Right cardiac atrium (tissue), 5 donors: ENCODE measurements at regions not wholly inside any gene's neighbourhood (a gene's known extent, or its start where the extent isn't known, plus 50 kb on each side); places are given as distances from the start of the nearest gene placed in this dataset.

Experiments
- ATAC-seq, 2 donors: fragments of 200-7000 bp; cut with Tn5 transposase; one replicate each; pipeline versions ENCODE4 v1.8.0 to v1.9.1; 2020; ENCODE audit warnings: moderate library complexity in 2 of 2, mild to moderate bottlenecking in 1 of 2
- DNase-seq, 3 donors: peaks; one replicate each; pipeline ENCODE4 v3.0.0-alpha.2; 2020
- H3K27ac ChIP-seq: one replicate; pipeline ENCODE4 v1.5.1; 2013; ENCODE audit warnings: mild to moderate bottlenecking, low read length, control low read depth, moderate library complexity
- H3K27me3 ChIP-seq: one replicate; pipeline ENCODE4 v1.6.1; 2013; ENCODE audit not compliant: control insufficient read depth, insufficient read depth
- H3K4me1 ChIP-seq: one replicate; pipeline ENCODE4 v1.6.1; 2013; ENCODE audit warnings: low read length; ENCODE audit not compliant: control insufficient read depth, insufficient read depth
- H3K4me3 ChIP-seq: one replicate; pipeline ENCODE4 v1.5.1; 2013; ENCODE audit warnings: low read length, control low read depth
- H3K9me3 ChIP-seq: one replicate; pipeline ENCODE4 v1.6.1; 2013; ENCODE audit warnings: low read length; ENCODE audit not compliant: control insufficient read depth
- WGBS: extraction: QIAGEN DNeasy Blood & Tissue Kit; methylation state at CpG from one replicate; pipeline ENCODE4 v1.1.7; 2013; 5-methylcytosine and 5-hydroxymethylcytosine counted together
- intact Hi-C, 4 donors: fragments of 100-400 bp; cut with DNase I; formaldehyde crosslinking; loops; one replicate each; pipeline versions ENCODE4 v1.11.0 to v1.14.0; 2022 to 2023
- donor health status: healthy with polysubstance abuse.
- donor health status: DM: no; HTN: yes; CAD: no.
- donor health status: DM: no; HTN: no; CAD: no.
- donor health status: DM: no; HTN: yes; CAD: no; lungs with severe emphysema.
- donor health status: DM: yes; HTN: yes; CAD: no.

- DNase-seq (no peak), ATAC-seq (no peak)
- Histone ChIP-seq H3K27ac (no peak overlapping the region), H3K4me3 (no peak overlapping the region), H3K4me1 (no peaks in the 10 kb centered on the region), H3K27me3 (no peaks in the 10 kb centered on the region), H3K9me3 (no peaks in the 10 kb centered on the region)
- intact Hi-C loops = no loop called here
- 88% methylated on average over 3 of the region's 3 CpGs for WGBS
Observed at GRCh38 chr2:188851826-188852225, 122.3 kb upstream of the COL3A1 start.

- Histone ChIP-seq H3K27me3 (no peaks in the 10 kb centered on the region), H3K27ac (no peak overlapping the region), H3K4me1 (no peaks in the 10 kb centered on the region), H3K4me3 (no peak overlapping the region), H3K9me3 (no peaks in the 10 kb centered on the region)
- no peak for ATAC-seq
- no peak for DNase-seq
- 71% methylated on average over 2 of the region's 2 CpGs for WGBS
- intact Hi-C loops = no loop called here
Observed at GRCh38 chr2:188852772-188853171, 121.4 kb upstream of the COL3A1 start.

- DNase-seq (no peak), ATAC-seq (no peak)
- Histone ChIP-seq H3K9me3 (no peaks in the 10 kb centered on the region), H3K27me3 (no peaks in the 10 kb centered on the region), H3K4me3 (no peak overlapping the region), H3K4me1 (no peaks in the 10 kb centered on the region), H3K27ac (no peak overlapping the region)
- intact Hi-C loops = no loop called here
- WGBS = 63% methylated on average over 2 of the region's 2 CpGs
Observed at GRCh38 chr2:188853307-188853706, 120.9 kb upstream of the COL3A1 start.

GRCh38 chr2:188865681-188866080 lies 108.5 kb upstream of the COL3A1 start:
- no peaks in the 10 kb centered on the region for H3K9me3 ChIP-seq
- DNase-seq = no peak
- WGBS = 83% methylated on average over 2 of the region's 2 CpGs
- H3K4me3 ChIP-seq = no peak overlapping the region
- intact Hi-C loops = no loop called here
- no peaks in the 10 kb centered on the region for H3K27me3 ChIP-seq
- no peak for ATAC-seq
- H3K27ac ChIP-seq = no peak overlapping the region
- H3K4me1 ChIP-seq = no peaks in the 10 kb centered on the region

- Histone ChIP-seq H3K27ac (no peak overlapping the region), H3K27me3 (no peaks in the 10 kb centered on the region), H3K4me3 (no peak overlapping the region), H3K9me3 (no peaks in the 10 kb centered on the region), H3K4me1 (no peaks in the 10 kb centered on the region)
- 19% methylated on average over 2 of the region's 2 CpGs for WGBS
- intact Hi-C loops = no loop called here
- ATAC-seq = peak; percentile 31 to 59
- DNase-seq = no peak
Observed at GRCh38 chr2:188869550-188869949, 104.6 kb upstream of the COL3A1 start.

- H3K4me3 ChIP-seq = no peak overlapping the region
- no peak overlapping the region for H3K27ac ChIP-seq
- intact Hi-C loops = no loop called here
- H3K4me1 ChIP-seq = no peaks in the 10 kb centered on the region
- DNase-seq (no peak), ATAC-seq (no peak)
- no peaks in the 10 kb centered on the region for H3K27me3 ChIP-seq
- H3K9me3 ChIP-seq = no peaks in the 10 kb centered on the region
- 80% methylated on average over 1 of the region's 1 CpG for WGBS
Observed at GRCh38 chr2:188870289-188870688, 103.9 kb upstream of the COL3A1 start.

- Histone ChIP-seq H3K27ac (no peak overlapping the region), H3K9me3 (no peaks in the 10 kb centered on the region), H3K4me1 (no peaks in the 10 kb centered on the region), H3K27me3 (no peaks in the 10 kb centered on the region), H3K4me3 (no peak overlapping the region)
- DNase-seq = no peak
- no peak for ATAC-seq
- intact Hi-C loops = no loop called here
- WGBS = 85% methylated on average over 6 of the region's 6 CpGs
Observed at GRCh38 chr2:188875104-188875503, 99.1 kb upstream of the COL3A1 start.

GRCh38 chr2:188878716-188879115 lies 95.5 kb upstream of the COL3A1 start:
- ATAC-seq = no peak
- intact Hi-C loops = no loop called here
- no peak for DNase-seq
- Histone ChIP-seq H3K27me3 (no peaks in the 10 kb centered on the region), H3K4me3 (no peak overlapping the region), H3K27ac (no peak overlapping the region), H3K4me1 (no peaks in the 10 kb centered on the region), H3K9me3 (no peaks in the 10 kb centered on the region)

- intact Hi-C loops = no loop called here
Observed at GRCh38 chr2:188880740-188881139, 93.4 kb upstream of the COL3A1 start.

GRCh38 chr2:188881434-188881833 lies 92.7 kb upstream of the COL3A1 start:
- WGBS = 90% methylated on average over 1 of the region's 1 CpG
- Histone ChIP-seq H3K9me3 (no peaks in the 10 kb centered on the region), H3K4me1 (no peaks in the 10 kb centered on the region), H3K27me3 (no peaks in the 10 kb centered on the region), H3K27ac (no peak overlapping the region), H3K4me3 (no peak overlapping the region)
- intact Hi-C loops = no loop called here
- ATAC-seq (no peak), DNase-seq (no peak)

More at GRCh38 chr2:188880740-188881139, 93.4 kb upstream of the COL3A1 start:
- no peak overlapping the region for H3K4me3 ChIP-seq
- no peaks in the 10 kb centered on the region for H3K27me3 ChIP-seq
- DNase-seq (no peak), ATAC-seq (no peak)
- H3K9me3 ChIP-seq = no peaks in the 10 kb centered on the region
- no peaks in the 10 kb centered on the region for H3K4me1 ChIP-seq
- no peak overlapping the region for H3K27ac ChIP-seq

- no peak for ATAC-seq
- Histone ChIP-seq H3K27me3 (no peaks in the 10 kb centered on the region), H3K27ac (no peak overlapping the region), H3K4me1 (no peaks in the 10 kb centered on the region), H3K4me3 (no peak overlapping the region), H3K9me3 (no peaks in the 10 kb centered on the region)
- intact Hi-C loops = no loop called here
- 62% methylated on average over 1 of the region's 1 CpG for WGBS
- no peak for DNase-seq
Observed at GRCh38 chr2:188884046-188884445, 90.1 kb upstream of the COL3A1 start.

GRCh38 chr2:188884517-188884916 lies 89.7 kb upstream of the COL3A1 start:
- ATAC-seq = no peak
- DNase-seq = no peak
- H3K4me1 ChIP-seq = no peaks in the 10 kb centered on the region
- intact Hi-C loops = no loop called here
- H3K4me3 ChIP-seq = no peak overlapping the region
- H3K27me3 ChIP-seq = no peaks in the 10 kb centered on the region
- no peaks in the 10 kb centered on the region for H3K9me3 ChIP-seq
- H3K27ac ChIP-seq = no peak overlapping the region
- WGBS = 93% methylated on average over 3 of the region's 3 CpGs
